GM12878 (cell line): ENCODE measurements at regions not wholly inside any gene's neighbourhood (a gene's known extent, or its start where the extent isn't known, plus 50 kb on each side); places are given as distances from the start of the nearest gene placed in this dataset.
A peak's percentile ranks its signal among the peaks of the same experiment; 100 is the strongest.

Experiments used
- ATAC-seq: fragments of 200-7000 bp; cut with Tn5 transposase; 3 replicates; pipeline ENCODE4 v1.9.1; 2020; ENCODE audit warnings: mild to moderate bottlenecking, moderate library complexity
- BruUV-seq: library from RNA; stranded (reverse); fragments of 400-500 nt; replicated peaks from 2 replicates; lab custom pipeline; 2021; lab: Mats Ljungman, UMichigan
- CTCF ChIA-PET: fragments of 300-600 bp; sonication (Branson Sonifier 250); formaldehyde crosslinking; extraction: SDS; loops from one replicate; lab custom pipeline; 2021; ENCODE audit warnings: inconsistent platforms; lab: Yijun Ruan, JAX
- POLR2A ChIA-PET: fragments of 350-600 bp; formaldehyde crosslinking; extraction: SDS; loops from one replicate; lab custom pipeline; 2021; ENCODE audit warnings: inconsistent platforms; lab: Charles Lee
- RAD21 ChIA-PET: fragments of 300-600 bp; sonication (Branson Sonifier 250); formaldehyde crosslinking; loops from one replicate; lab custom pipeline; 2023; ENCODE audit warnings: antibody characterized with exemption; ENCODE audit not compliant: unreplicated experiment; lab: Charles Lee
- SMC1A ChIA-PET: fragments of 300-600 bp; sonication (Branson Sonifier 250); formaldehyde crosslinking; loops from one replicate; lab custom pipeline; 2023; ENCODE audit not compliant: unreplicated experiment, uncharacterized antibody; lab: Charles Lee
- DNase-seq: peaks from one replicate; pipeline ENCODE4 v3.0.0-alpha.2; 2011; ENCODE audit warnings: low read depth, low spot score
- FAIRE-seq: peaks from 3 replicates; lab custom pipeline; 2011; peaks lifted over from hg19 to GRCh38; lab: Jason Lieb, UNC
- H2AFZ ChIP-seq: 2 replicates; pipeline ENCODE4 v1.6.0; 2011; ENCODE audit warnings: low read depth, low read length, control low read depth; ENCODE audit not compliant: control insufficient read depth
- H3K27ac ChIP-seq: 2 replicates; pipeline ENCODE4 v1.5.1; 2011; ENCODE audit warnings: control low read depth; ENCODE audit not compliant: control insufficient read depth, insufficient read depth
- H3K27me3 ChIP-seq, 2 experiments: replicated peaks in 1 of 2; 2 replicates each; pipeline versions ENCODE4 v1.6.0 to v1.6.1; 2011; ENCODE audit warnings: low read length in 1 of 2; ENCODE audit not compliant: control insufficient read depth in 2 of 2, insufficient read depth in 2 of 2
- H3K36me3 ChIP-seq, 2 experiments: 2 replicates each; pipeline ENCODE4 v1.5.1; 2011; ENCODE audit warnings: low read length in 1 of 2; ENCODE audit not compliant: control insufficient read depth in 2 of 2, insufficient read depth in 2 of 2
- H3K4me1 ChIP-seq: 2 replicates; pipeline ENCODE4 v1.6.1; 2011; ENCODE audit warnings: mild to moderate bottlenecking, low read length, moderate library complexity, mixed read lengths; ENCODE audit not compliant: control insufficient read depth, insufficient read depth
- H3K4me2 ChIP-seq: 2 replicates; pipeline ENCODE4 v1.6.0; 2011; ENCODE audit warnings: control low read depth; ENCODE audit not compliant: control insufficient read depth, insufficient read depth
- H3K4me3 ChIP-seq: fragments of 200-600 bp; sonication (generic); 2 replicates; pipeline ENCODE4 v1.5.1; 2016
- H3K79me2 ChIP-seq: 2 replicates; pipeline ENCODE4 v1.6.0; 2011; ENCODE audit warnings: low read length; ENCODE audit not compliant: control insufficient read depth, insufficient read depth
- H3K9ac ChIP-seq: 2 replicates; pipeline ENCODE4 v1.8.0; 2011; ENCODE audit warnings: low read length, control low read depth, mixed read lengths; ENCODE audit not compliant: control insufficient read depth, insufficient read depth
- H3K9me3 ChIP-seq: replicated peaks from 3 replicates; pipeline ENCODE4 v1.5.1; 2011; ENCODE audit warnings: mild to moderate bottlenecking, low read length; ENCODE audit not compliant: control insufficient read depth, insufficient read depth
- H4K20me1 ChIP-seq: 2 replicates; pipeline ENCODE4 v1.6.0; 2011; ENCODE audit not compliant: control insufficient read depth, insufficient read depth
- BACH1 ChIP-seq: fragments of 450-650 bp; IDR thresholded peaks from 2 replicates; pipeline ENCODE4 v1.6.1; 2017; ENCODE audit warnings: mild to moderate bottlenecking, borderline replicate concordance
- SMC3 ChIP-seq: IDR thresholded peaks from 2 replicates; pipeline ENCODE4 v1.6.1; 2011; ENCODE audit warnings: low read length, improper control_type of control experiment, borderline replicate concordance
- ZZZ3 ChIP-seq: IDR thresholded peaks from 2 replicates; pipeline ENCODE4 v1.6.1; 2011; ENCODE audit warnings: low read depth; ENCODE audit not compliant: control insufficient read depth, insufficient read length
- WGBS: methylation state at CpG from one replicate; pipeline ENCODE4 v1.1.6; 2016; ENCODE audit warnings: low lambda C conversion rate; ENCODE audit not compliant: insufficient replicate concordance, insufficient coverage; ENCODE audit errors: missing lambda C conversion rate; 5-methylcytosine and 5-hydroxymethylcytosine counted together
- in situ Hi-C: fragments of 300-500 bp; cut with MboI; formaldehyde crosslinking; loops from 9 replicates; pipeline ENCODE4 v1.14.3; 2018; ENCODE audit warnings: mixed read lengths
- intact Hi-C: fragments of 100-400 bp; cut with micrococcal nuclease; formaldehyde crosslinking; loops from one replicate; pipeline ENCODE4 v1.14.2; 2022; ENCODE audit not compliant: unreplicated experiment

DNA sequence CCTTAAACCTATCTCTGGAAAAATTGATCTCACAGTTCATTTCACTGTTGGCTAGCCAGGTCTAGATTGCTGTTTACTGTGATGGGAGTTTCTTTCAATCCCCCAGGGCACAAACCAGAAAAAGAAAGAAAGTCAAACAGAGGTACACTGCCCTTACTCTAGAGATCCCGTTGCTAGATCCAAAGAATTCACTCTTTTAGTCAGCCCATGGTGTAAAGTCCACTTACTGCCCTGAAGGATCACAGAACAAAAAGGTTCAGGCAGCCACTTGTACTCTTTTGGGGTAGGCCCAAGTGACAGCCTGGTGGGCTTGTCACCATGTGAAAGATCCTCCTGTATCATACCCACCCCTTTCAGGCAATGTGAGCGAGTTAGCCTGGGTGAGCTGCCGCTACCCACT, 162.6 kb upstream of the CCDC179 start:
- H3K4me1 ChIP-seq = no peaks in the 10 kb centered on the region
- no peak for FAIRE-seq
- intact Hi-C loops (loop anchor here (5.0 to 10.0 kb wide), 2 partner anchors 146 to 212 kb away; no protein-coding TSS in a partner anchor), in situ Hi-C loops (no loop called here)
- no peak overlapping the region for H3K9ac ChIP-seq
- ChIA-PET RAD21 (interaction anchor here (0.7 to 6.6 kb wide), 13 partner anchors 16 to 516 kb away, joined by 3 to 125 read pairs (median 4); no protein-coding TSS in a partner anchor), SMC1A (interaction anchor here (0.5 to 5.9 kb wide), 25 partner anchors 8 to 517 kb away, joined by 3 to 123 read pairs (median 5); no protein-coding TSS in a partner anchor), POLR2A (interaction anchor here (0.9 to 1.2 kb wide), 5 partner anchors 55 to 194 kb away, joined by 3 to 6 read pairs (median 4); partner anchors contain the start of gene SVIP), CTCF (interaction anchor here (0.6 to 8.2 kb wide), 20 partner anchors 8 to 518 kb away, joined by 3 to 141 read pairs (median 4); no protein-coding TSS in a partner anchor)
- no peak for TF ChIP-seq ZZZ3
- no peak overlapping the region for H3K27ac ChIP-seq
- H3K79me2 ChIP-seq = no peaks in the 10 kb centered on the region
- H4K20me1 ChIP-seq = no peaks in the 10 kb centered on the region
- no peak for DNase-seq
- H3K4me2 ChIP-seq = no peak overlapping the region
- WGBS = 43% methylated on average over 3 of the region's 3 CpGs
- BruUV-seq = no TSS peak
- H3K36me3 ChIP-seq = no peaks in the 10 kb centered on the region
- H2AFZ ChIP-seq = no peak overlapping the region
- no peak overlapping the region for H3K4me3 ChIP-seq
- ATAC-seq = peak; percentile 21
- no peaks in the 10 kb centered on the region for H3K27me3 ChIP-seq
- H3K9me3 ChIP-seq = no peaks in the 10 kb centered on the region

- no peaks in the 10 kb centered on the region for H4K20me1 ChIP-seq
- CTCF ChIA-PET = interaction anchor here (0.6 to 8.2 kb wide), 15 partner anchors 9 to 522 kb away, joined by 3 to 141 read pairs (median 4); no protein-coding TSS in a partner anchor
- SMC1A ChIA-PET = interaction anchor here (0.5 to 5.9 kb wide), 20 partner anchors 9 to 517 kb away, joined by 3 to 123 read pairs (median 5); no protein-coding TSS in a partner anchor
- H3K27me3 ChIP-seq = no peaks in the 10 kb centered on the region
- no peaks in the 10 kb centered on the region for H3K4me1 ChIP-seq
- no peaks in the 10 kb centered on the region for H3K9me3 ChIP-seq
- no TSS peak for BruUV-seq
- H3K4me2 ChIP-seq = no peak overlapping the region
- in situ Hi-C loops (no loop called here), intact Hi-C loops (loop anchor here (5.0 to 10.0 kb wide), 2 partner anchors 146 to 211 kb away; no protein-coding TSS in a partner anchor)
- DNase-seq = no peak
- H3K9ac ChIP-seq = no peak overlapping the region
- no peak overlapping the region for H3K27ac ChIP-seq
- WGBS = 26% methylated on average over 2 of the region's 2 CpGs
- H3K4me3 ChIP-seq = no peak overlapping the region
- H3K79me2 ChIP-seq = no peaks in the 10 kb centered on the region
- no peak for FAIRE-seq
- H3K36me3 ChIP-seq = no peaks in the 10 kb centered on the region
- H2AFZ ChIP-seq = no peak overlapping the region
- peak; percentile 56 for ATAC-seq
- RAD21 ChIA-PET = interaction anchor here (0.7 to 6.6 kb wide), 10 partner anchors 16 to 516 kb away, joined by 3 to 125 read pairs (median 8); no protein-coding TSS in a partner anchor
- POLR2A ChIA-PET = interaction anchor here (0.9 to 1.2 kb wide), 4 partner anchors 55 to 194 kb away, joined by 3 to 6 read pairs (median 4); partner anchors contain the start of gene SVIP
- no peak for TF ChIP-seq SMC3
- peak; percentile 38; the same call in 1 of the 2 replicates for TF ChIP-seq BACH1
Measured at GRCh38 chr11:23023319-23023718, 163.0 kb upstream of the CCDC179 start.
